Hematopoietic multipotent progenitor cell treated with erythropoietin and hydrocortisone succinate and interleukin-3 and kit ligand, for 6 days (in vitro differentiated cells): ENCODE measurements at regions not wholly inside any gene's neighbourhood (a gene's known extent, or its start where the extent isn't known, plus 50 kb on each side); places are given as distances from the start of the nearest gene placed in this dataset.
"Not testable (repeated sequence)": the region's sequence is repeated elsewhere in the genome, so short reads cannot be mapped to it uniquely, and the experiment has no call there.

ENCODE experiments used
- DNase-seq: peaks from one replicate; pipeline ENCODE4 v3.0.0-alpha.2; 2015

DNA sequence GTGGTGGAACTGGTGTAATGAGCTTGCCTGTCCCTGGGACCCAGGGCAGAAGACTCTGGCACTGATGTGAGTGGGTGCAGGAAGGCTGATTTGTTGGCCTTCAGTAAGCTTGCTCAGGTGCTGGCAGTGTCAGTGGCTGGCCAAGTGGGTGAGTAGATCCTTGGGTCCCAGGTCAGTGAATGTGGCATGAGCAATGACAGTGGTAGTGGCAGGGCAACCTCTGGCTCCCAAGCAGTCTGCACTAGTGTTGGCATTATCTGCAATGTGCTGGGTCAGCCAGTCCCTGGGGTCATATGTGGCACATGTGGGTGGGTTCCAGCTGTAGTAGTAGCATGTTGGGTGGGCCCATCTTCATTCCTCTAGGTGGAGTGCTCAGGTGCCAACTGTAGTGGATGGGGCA, 640.9 kb upstream of the GRM3 start:
- no peak for DNase-seq

DNA sequence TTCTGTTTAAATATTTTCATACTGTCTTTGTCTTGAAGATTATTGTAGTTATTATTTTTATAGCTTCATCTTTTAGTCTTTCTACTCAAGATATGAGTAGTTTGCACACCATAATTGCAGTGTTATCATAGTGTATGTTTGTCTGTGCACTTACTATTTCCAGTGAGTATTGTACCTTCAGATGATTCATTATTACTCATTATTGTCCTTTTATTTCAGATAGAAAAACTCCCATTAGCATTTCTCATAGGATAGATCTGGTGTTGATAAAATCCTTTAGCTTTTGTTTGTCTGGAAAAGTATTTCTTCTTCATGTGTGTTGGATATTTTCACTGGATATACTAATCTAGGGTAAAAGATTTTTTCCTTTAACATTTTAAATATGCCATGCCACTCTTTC, 646.2 kb upstream of the GRM3 start:
- DNase-seq = no peak

DNA sequence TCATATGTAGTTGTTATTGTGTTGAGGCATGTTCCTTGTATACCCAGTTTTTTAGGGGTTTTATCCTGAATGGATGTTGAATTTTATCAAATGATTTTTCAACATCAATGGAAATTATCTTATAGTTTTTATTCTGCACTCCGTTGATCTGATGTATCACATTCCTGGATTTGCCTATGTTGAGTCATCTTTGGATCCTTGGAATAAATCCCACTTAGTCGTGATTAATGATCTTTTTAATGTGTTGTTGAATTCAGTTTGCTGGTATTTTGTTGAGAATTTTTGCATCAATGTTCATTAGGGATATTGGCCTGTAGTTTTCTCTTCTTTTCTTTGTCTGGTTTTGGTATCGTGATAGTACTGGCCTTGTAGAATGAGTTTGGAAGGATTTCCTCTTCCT, 648.6 kb upstream of the GRM3 start:
- DNase-seq = no peak

DNA sequence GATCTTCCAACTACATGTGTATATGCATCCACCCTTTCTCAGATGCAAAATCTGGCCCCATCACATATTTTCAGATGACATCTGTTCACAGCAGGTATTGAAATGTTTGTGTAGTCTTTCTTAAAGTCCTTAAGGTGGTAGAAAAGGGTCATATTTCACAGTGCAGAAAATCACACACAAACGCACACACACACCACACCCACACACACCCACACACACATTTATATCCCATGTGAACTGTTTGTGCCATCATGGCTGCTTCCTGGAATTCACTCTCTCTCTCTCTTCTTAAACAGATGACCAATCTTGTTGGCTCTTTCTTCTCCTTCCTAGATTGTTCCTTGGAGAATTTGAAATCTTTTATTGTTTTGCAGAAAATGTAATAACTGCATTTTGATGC, 663.0 kb upstream of the GRM3 start:
- DNase-seq = no peak

DNA sequence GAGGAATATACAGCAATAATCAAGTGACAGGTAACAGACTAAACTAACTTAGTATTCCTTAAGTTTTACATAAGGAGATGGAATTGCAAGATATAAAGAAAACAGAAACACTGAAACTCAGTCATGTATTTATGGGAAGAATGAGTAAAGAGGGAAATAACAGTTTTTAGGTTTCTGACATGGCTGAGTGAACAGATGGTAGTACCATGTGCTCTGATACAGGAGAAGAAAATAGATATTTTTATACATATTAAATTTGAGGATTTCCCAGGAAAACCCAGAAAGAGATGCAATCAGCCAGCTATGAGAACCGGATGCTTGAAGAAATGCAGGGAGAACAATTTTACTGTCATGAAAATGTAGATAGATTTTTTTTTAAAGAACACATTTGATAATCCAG, 669.5 kb upstream of the GRM3 start:
- no peak for DNase-seq

DNA sequence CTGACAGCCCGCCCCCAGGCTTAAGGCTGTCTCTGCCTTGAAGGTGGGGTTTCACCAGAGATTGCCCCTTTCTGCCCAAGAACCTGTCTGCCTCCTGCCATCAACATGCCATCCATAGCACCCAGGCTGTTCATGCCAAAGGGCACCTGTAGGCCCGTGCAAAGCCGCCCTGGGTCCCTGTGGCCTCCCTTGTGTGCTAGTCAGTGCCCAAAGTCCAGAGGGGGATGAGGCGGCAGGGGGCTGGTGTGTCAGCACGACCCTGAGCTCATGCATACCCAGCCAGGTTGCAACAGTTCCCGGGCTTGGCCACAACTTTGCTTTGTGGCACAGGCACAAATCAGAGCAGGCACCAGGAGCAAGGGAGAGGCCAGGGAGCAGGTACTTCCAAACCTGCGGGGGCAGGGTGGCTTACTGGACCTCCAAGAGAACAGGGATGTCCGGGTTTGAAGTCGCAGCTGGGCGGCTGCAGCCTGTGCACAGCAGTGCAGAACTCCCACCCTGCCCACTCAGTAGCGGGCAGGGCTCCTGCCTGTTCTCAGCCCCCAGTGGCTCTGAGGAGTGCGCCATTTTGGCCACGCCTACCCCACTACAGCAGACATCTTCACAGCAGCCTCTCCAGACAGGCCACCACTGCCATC, 671.1 kb upstream of the GRM3 start:
- no peak for DNase-seq

DNA sequence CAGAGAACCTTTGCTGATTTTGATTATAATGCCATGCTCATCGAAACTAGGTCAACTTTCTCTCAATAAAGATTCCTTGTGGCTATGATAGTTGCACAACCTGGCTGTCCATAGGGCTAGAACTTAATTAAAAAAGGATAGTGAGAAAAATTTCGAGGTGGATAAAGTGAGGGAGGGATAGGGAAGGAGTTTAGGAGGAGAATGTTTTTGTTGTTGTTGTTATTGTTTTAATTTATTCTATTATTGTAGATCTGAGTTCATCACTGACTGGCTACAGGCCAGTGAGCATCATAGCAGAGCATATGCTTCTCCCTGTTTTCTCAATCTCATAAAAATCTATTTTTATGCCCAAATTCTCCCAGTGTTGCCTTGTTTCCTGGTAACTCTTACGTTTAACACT, 688.7 kb upstream of the GRM3 start:
- DNase-seq = no peak

DNA sequence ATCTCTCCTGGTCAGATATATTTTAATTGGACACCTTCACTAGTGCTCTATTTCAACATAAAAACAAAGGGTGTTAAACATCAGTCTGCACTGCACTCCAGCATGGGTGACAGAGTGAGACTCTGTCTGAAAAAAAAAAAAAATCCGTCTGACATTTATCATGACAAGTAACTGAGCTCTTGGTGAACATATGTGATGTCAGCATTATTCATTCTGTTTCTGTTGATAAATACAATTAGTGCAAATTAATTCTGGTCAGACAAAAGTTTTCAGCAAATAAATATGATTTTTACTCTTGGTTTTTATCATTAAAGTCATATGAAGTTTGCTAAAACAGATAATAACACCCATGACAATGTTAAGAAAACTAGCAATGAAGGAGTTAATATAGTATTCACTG, 692.8 kb upstream of the GRM3 start:
- DNase-seq = no peak

DNA sequence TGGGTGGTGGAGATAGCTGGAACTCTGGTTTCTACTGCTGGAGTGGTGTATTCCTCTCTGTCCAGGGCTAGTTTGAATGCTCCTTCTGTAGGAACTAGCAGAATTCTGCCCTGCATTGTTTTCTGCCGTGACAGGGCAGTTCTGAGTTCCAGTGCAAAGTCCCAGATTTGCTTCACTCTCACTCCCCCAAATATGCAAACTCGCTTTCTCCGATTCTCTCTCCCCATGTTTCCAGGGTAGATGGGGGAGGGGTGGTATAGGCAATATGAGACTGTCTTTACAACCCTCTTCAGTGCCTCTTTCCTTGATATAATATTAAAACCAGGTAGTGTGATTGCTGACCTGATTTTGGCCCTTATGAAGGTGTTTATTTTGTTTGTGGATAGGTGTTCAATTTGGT, 693.3 kb upstream of the GRM3 start:
- DNase-seq = no peak

DNA sequence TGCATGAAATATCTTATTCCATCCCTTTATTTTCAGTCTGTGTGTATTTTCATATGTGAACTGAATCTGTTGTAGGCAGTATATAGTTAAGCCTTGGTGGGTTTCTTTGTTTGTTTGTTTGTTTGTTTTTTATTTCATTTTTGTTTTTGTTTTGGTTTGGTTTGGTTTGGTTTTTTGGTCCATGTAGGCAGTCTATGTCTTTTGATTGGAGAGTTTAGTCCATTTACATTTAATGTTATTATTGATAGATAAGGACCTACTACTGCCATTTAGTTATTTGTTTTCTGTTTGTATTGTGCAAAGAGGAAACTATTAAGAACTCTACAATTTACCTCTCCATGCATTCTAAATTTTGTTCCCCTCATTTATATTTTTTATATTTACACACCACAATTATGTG, 695.9 kb upstream of the GRM3 start:
- no peak for DNase-seq

DNA sequence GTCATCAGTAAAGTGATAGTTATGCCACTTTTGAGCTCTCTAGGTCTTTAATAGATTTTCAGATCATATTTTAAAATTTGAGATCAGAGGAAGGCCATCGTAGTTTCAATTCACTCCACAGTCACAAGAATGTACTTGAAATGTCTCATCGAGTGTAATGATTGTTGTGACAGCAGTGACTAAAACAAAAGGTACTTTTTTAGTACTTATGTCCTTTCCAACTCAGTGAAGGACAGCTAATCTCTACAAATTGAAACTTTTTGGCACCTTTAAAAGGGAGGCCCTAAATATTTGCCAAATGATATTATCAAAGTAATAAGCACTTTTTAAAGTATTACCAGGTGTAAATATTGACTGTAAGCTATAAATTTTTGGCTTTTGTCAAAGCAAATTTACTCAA, 702.9 kb upstream of the GRM3 start:
- no peak for DNase-seq

DNA sequence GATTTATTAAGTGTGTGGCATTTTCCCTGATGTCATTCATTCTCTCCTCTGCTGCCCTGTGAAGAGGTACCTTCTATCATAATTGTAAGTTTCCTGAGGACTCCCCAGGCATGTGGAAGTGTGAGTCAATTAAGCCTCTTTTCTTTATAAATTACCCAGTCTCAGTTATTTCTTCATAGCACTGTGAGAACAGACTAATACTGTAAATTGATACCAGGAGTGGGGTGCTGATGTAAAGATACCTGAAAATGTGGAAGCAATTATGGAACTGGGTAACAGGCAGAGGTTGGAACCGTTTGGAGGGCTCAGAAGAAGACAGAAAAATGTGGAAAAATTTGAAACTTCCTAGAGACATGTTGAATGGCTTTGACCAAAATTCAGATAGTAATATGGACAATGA, 711.8 kb upstream of the GRM3 start:
- DNase-seq = no peak

DNA sequence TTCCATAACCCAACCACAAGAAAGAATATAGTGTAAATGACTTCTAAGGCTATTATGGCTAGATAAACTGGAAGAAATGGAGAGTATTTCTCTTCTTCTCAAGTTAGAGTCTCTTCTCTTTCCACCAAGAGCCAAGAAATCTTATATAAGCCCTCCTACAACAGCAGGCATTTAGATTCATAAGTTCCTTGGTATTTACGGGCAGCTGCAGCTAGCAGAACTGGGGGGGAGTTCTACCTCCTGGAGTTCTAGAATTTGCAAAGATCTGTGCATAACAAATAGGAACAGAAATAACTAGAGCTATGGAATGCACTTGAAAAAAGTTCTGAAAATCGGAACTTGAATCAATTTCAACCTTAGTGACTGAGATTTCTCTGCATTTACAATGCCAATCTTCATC, 715.2 kb upstream of the GRM3 start:
- DNase-seq = no peak

DNA sequence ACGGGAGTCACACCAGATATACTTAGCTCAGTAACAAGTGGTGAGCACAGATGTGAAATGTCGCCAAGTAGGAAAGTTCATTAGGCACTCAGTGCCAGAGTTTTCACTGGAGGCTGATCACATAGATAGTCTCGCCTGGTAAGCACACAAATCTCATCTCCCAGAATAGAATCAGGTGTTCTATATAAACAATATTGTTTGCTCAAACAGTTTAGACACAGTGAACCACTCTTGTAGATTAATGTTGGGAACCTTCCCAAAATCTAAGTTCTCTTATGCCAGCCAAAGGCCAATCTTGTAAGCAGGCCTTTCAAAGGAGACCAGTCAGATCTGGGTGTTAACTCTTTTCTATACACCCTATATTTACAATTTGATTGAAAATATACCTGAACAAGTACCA, 716.5 kb upstream of the GRM3 start:
- no peak for DNase-seq

DNA sequence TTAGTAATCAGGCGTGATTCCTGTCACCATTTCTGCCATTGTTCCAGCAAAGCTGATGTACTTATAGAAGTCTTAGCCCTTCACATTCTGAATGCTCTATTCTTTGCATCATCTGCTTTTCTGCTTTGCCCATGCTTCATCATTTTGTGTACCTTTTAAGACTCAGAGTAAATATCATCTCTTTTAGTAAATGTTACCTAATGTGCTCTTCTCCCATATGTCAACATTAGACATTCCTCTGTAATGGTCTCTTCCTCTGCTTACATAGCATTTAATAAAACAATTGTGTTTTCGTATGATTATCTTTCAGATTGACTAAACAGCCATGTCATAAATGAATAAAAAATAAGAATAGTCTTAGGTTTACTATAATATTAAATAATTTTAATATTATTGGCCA, 719.6 kb upstream of the GRM3 start:
- no peak for DNase-seq

DNA sequence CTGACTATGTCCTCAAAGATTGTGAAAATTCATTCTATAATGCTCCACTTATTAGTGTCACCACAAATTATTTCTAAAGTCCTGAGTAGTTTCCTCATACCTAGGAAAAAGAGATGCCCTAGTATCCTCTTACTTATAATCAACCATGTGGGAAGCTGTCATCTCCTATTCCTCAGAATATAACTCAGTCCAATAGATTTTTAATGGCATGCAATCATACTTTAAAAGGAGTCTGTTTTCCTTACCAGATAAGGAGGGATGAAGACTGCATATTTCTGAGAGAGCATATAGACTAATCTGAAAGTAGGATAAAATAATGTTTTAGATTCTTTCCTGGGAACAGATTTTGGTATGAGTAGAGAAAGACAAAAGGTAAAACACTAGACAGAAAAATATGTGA, 727.7 kb upstream of the GRM3 start:
- DNase-seq = no peak

DNA sequence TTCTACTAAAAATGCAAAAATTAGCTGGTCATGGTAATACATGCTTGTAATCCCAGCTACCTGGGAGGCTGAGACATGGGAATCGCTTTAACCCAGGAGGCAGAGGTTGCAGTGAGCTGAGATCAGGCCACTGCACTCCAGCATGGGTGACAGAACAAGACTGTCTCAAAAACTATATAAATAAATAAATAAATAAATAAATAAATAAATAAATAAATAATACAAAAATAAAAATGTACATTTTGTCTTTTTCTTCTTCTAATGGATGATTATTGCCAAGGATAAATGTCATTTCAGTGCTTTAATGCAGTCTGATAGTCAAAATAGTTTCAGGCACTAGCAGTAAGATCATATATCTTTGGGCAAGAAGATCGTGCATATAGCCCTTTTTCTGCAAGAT, 727.6 kb upstream of the SEMA3D start:
- DNase-seq = no peak

DNA sequence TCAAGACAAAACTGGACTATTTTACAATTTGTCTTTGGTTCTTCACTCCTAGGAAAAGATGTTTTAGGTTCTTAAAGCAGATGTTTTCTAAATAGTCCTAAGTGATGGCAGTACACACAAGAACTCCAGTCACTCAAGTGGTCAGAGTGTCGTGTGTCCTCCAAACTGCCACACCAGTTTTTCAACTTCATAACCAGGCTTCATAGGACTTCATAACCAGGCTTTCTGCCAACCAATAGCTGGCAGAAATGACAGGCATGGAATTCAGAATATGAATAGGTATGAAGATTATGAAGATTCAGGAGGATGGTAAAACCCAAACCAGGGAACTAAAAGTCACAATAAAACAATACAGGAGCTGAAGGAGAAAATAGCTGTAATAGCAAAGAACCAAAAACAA, 721.2 kb upstream of the SEMA3D start:
- DNase-seq = no peak

DNA sequence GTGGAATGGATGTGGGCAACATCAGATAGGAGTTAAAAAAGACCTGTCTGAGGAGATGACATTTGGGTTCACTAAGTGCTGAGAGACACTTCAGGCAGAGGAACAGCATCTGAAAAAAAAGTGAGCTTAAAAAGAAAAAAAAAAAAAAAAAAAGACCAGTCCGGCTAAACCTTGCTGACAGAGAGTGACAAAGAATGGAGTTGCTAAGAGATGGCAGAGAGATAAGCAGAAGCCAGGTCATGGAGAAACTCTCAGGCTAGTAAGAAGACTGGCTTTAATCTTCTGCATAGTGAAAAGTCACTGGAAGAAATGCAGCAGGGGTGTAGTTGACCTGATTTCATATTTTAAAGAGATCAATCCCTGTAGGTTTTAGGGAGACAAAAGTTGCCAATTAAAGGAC, 711.1 kb upstream of the SEMA3D start:
- DNase-seq = no peak

DNA sequence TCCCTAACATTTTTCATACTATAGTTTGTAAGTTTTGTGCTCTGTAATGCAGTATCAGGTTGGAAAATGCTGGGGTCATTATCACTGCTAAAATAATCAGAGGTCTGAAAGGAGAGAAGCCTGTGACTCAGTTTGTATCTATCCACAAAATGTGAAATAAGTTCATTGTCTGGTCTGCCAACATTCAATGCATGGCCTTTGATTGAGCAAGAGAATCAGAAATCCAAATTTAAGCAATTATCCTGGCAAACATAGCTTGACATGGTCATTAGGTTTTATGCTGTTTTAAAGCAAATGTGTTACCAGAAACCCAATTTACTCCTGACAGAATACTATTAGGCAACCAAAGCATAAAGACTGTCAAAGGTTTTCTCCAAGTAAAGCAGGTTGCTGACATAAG, 709.7 kb upstream of the SEMA3D start:
- no peak for DNase-seq

DNA sequence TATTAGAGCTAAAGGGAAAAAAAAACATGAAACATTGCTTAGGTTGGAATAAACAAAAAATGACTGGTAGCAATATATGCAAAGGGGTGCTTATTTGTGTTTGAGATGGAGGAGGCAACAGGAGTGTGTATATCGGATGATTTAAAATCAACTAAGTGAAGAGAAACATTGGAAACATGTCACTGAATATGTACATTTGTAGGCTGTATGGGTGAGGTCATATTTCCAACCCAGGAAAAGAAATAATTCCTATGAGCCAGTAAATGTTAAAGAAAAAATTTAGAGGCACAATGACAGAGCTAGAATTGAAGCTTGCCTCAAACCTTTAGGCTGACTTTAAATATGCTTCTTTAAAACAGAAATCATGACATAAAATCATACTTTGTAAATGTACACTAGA, 709.0 kb upstream of the SEMA3D start:
- DNase-seq = no peak

DNA sequence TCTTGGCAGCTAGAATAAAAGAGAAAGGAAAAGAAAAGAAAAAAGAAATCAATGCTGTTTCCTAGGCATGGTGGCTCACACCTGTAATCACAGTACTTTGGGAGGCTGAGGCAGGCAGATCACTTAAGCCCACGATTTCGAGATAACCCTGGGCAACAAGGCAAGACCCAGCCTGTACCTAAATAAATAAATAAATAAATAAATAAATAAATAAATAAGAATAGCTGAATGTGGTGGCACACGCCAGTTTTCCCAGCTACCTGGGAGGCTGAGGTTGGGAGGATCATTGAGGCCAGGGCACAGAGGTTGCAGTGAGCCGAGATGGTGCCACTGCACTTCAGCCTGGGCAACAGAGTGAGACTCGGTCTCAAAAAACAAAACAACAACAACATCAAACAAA, 705.0 kb upstream of the SEMA3D start:
- not testable (repeated sequence) for DNase-seq

DNA sequence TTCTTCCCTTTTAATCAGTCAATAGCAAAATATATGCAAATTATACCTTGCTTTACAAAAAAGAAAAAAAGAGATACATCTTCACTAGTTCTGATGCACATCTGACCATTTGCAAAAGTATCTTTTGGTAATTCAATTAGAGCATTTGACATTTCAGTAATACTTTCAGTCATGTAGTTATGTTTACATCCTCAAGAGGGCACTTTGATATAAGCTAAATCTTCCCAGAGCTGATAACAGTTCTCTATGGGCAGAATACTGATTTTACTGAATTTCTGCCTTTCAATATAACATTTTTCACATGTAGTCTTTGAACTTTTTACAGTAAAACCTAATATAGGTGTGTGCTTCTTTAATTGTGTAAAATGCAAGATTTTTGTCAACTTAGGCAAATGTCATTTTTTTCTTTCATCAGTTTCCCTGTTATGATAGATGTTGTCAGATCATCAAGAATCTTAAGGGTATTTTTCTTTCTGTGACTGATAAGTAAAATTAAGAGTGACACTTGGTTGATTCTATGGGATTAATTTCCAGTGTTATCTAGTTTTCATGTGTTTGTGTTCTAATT, 703.5 kb upstream of the SEMA3D start:
- DNase-seq = peak; percentile 72

DNA sequence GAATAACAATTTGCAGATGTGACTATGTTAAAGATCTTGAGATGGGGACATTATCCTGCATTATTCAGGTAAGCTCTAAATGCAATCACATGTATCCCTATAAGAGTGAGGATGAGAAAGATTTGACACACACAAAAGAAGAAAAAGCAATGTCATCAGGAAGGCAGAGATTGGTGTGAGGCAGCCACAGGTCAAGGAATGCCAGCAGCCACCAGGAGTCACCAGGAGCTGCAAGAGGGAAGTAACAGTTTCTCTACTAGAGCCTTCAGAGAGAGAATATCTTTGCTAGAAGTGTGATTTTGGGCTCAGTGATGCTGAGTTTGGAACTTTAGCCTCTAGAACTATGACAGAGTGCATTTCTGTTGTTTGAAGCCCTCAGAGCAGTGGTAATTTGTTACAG, 700.3 kb upstream of the SEMA3D start:
- DNase-seq = no peak

DNA sequence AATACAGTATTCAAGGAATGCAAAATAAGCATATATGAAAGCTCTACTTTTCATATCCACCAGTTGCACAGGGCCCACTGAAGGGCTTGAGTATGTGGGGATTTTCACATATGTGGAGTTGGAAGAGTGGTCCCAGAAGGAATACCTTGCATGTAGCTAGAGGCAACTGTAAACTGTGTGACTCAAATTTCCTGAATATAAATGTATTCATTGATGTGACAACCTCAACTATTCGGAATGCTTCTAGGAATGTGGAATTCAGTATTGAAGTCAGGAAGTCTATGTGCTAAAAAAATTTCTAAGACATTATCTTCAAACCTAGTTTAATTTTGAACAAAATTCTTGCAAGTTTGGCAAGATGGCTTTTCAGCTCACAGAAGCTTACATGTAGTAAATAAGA, 695.5 kb upstream of the SEMA3D start:
- DNase-seq = no peak

DNA sequence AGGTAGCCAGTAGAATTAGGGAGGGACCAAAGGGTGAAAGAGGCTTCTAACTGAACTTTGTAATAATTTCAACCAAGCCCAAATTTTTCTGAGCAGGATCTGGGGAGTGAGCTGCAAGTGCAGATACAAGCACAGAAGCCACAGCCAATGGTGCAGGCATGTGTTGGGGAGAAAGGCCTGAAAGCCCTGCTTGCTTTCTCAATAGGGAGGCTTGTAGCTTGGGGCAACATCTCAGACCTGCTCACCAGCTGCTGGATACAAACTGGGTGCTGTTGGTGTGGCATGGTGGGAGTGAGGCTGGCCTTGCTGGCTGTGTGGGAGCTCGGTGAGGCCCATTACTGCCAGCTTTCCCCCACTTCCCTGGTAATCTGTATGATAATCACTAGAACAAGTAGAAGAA, 688.5 kb upstream of the SEMA3D start:
- DNase-seq = no peak
